ENCODE measurements at regions not wholly inside any gene's neighbourhood (a gene's known extent, or its start where the extent isn't known, plus 50 kb on each side); places are given as distances from the start of the nearest gene placed in this dataset.

DNA sequence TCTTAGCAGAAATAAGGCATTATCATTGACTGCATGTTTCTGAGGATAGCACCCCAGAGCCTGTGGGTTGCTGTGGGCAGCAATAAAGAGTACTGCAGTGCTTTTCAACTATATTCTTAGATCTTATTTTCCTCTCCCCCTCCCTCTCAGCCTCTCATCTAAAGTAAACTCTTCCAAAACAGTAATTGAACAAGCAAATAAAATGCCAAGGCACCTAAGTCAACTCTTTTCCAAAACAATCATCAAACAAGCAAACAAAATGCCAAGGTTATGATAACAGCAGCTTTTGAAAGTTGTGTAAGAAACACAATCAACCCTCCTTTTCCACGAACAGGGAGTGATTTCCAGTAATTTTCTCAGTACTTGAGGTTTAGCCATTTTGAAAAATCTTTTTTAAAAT, 1542.6 kb downstream of the AACS start:
- TF ChIP-seq, protein P1, sequence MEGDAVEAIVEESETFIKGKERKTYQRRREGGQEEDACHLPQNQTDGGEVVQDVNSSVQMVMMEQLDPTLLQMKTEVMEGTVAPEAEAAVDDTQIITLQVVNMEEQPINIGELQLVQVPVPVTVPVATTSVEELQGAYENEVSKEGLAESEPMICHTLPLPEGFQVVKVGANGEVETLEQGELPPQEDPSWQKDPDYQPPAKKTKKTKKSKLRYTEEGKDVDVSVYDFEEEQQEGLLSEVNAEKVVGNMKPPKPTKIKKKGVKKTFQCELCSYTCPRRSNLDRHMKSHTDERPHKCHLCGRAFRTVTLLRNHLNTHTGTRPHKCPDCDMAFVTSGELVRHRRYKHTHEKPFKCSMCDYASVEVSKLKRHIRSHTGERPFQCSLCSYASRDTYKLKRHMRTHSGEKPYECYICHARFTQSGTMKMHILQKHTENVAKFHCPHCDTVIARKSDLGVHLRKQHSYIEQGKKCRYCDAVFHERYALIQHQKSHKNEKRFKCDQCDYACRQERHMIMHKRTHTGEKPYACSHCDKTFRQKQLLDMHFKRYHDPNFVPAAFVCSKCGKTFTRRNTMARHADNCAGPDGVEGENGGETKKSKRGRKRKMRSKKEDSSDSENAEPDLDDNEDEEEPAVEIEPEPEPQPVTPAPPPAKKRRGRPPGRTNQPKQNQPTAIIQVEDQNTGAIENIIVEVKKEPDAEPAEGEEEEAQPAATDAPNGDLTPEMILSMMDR (IDR thresholded peaks at IDR 0.05; ENCODE audit: insufficient read depth, low read length, poor library complexity, severe bottlenecking) = no peak
- no peak for TF ChIP-seq EZH2phosphoT487 (conservative IDR thresholded peaks at IDR 0.05; ENCODE audit: low read length)
